ENCODE measurements at regions not wholly inside any gene's neighbourhood (a gene's known extent, or its start where the extent isn't known, plus 50 kb on each side); places are given as distances from the start of the nearest gene placed in this dataset.

DNA sequence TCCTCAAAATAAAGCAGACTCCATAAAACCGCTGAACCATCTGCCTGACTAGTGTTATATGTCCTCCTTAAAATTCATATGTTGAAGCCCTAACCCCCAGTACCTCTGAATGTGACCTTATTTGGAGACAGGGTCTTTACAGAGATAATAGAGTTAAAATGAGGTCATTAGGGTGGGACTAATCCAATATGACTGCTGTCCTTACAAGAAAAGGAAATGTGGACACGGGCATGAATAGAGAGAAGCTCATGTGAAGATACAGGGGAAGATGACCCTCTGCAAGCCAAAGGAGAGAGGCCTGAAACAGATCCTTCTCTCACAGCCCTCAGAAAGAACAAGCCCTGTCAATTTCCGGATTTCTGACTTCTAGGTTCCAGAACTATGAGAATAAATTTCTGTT is 82.0 kb upstream of the KLHL13 start:
- TF ChIP-seq CTCF (IDR thresholded peaks at IDR 0.05): no peak
- no peak for TF ChIP-seq EP300 (IDR thresholded peaks at IDR 0.05)
- TF ChIP-seq POLR2AphosphoS5 (IDR thresholded peaks at IDR 0.05): no peak
- TF ChIP-seq POLR2A (IDR thresholded peaks at IDR 0.05): no peak
